T-cell (primary cell): ENCODE measurements at regions not wholly inside any gene's neighbourhood (a gene's known extent, or its start where the extent isn't known, plus 50 kb on each side); places are given as distances from the start of the nearest gene placed in this dataset.

Source experiments
- ATAC-seq, 4 experiments: fragments of 200-7000 bp in 3 of 4; fragments of 150-1000 bp in 1 of 4; cut with Tn5 transposase; replicated peaks in 1 of 4; 1 replicate in 3 of 4; 2 replicates in 1 of 4; pipeline ENCODE4 v1.10.0; 2021; ENCODE audit warnings: moderate library complexity in 3 of 4, mild to moderate bottlenecking in 2 of 4, moderate number of reproducible peaks in 1 of 4
- CTCF ChIA-PET, 2 donors: fragments of 300-600 bp; sonication (Branson Sonifier 250); formaldehyde crosslinking; loops; one replicate each; lab custom pipeline; 2022; ENCODE audit warnings: antibody characterized with exemption in 2 of 2; lab: Charles Lee
- POLR2A ChIA-PET, 2 donors: fragments of 300-600 bp; sonication (Branson Sonifier 250); formaldehyde crosslinking; loops; one replicate each; lab custom pipeline; 2022; ENCODE audit warnings: antibody characterized with exemption in 2 of 2; lab: Charles Lee
- DNase-seq, 35 experiments: peaks; one replicate each; pipeline versions ENCODE4 v3.0.0 to v3.0.0-alpha.2; 2013 to 2023
- H3K27ac ChIP-seq: one replicate; pipeline ENCODE4 v1.5.1; 2013; ENCODE audit warnings: low read length
- H3K27me3 ChIP-seq, 2 experiments: replicated peaks in 1 of 2; 1 replicate in 1 of 2; 2 replicates in 1 of 2; pipeline versions ENCODE4 v1.6.1 to v1.7.0; 2013; ENCODE audit warnings: low read length in 1 of 2, mixed read lengths in 1 of 2; ENCODE audit not compliant: control insufficient read depth in 2 of 2, insufficient read depth in 2 of 2; ENCODE audit errors: extremely low read depth in 1 of 2
- H3K36me3 ChIP-seq, 2 donors: 1 replicate in 1 of 2; 2 replicates in 1 of 2; pipeline versions ENCODE4 v1.6.1 to v1.7.0; 2013; ENCODE audit warnings: low read length in 1 of 2; ENCODE audit not compliant: control insufficient read depth in 2 of 2, insufficient read depth in 1 of 2; ENCODE audit errors: extremely low read depth in 1 of 2
- H3K4me1 ChIP-seq, 2 experiments: 1 replicate in 1 of 2; 2 replicates in 1 of 2; pipeline versions ENCODE4 v1.6.1 to v1.7.0; 2013; ENCODE audit warnings: low read length in 2 of 2, mixed read lengths in 1 of 2; ENCODE audit not compliant: insufficient read depth in 2 of 2, control insufficient read depth in 1 of 2; ENCODE audit errors: extremely low read depth in 1 of 2
- H3K4me3 ChIP-seq, 2 donors: 1 replicate in 1 of 2; 2 replicates in 1 of 2; pipeline versions ENCODE4 v1.5.1 to v1.7.0; 2013; ENCODE audit warnings: mild to moderate bottlenecking in 2 of 2, low read length in 1 of 2, moderate library complexity in 1 of 2; ENCODE audit not compliant: control insufficient read depth in 1 of 2; ENCODE audit errors: extremely low read depth in 1 of 2
- H3K9me3 ChIP-seq: 2 replicates; pipeline ENCODE4 v1.7.0; 2013
- H3K27ac Mint-ChIP-seq, 2 donors: one replicate each; pipeline ENCODE4 v1.8.0; 2020 to 2021; ENCODE audit warnings: mild to moderate bottlenecking in 2 of 2, mixed read lengths in 2 of 2
- H3K27me3 Mint-ChIP-seq, 2 donors: one replicate each; pipeline ENCODE4 v1.8.0; 2021 to 2022; ENCODE audit warnings: mixed read lengths in 2 of 2
- H3K36me3 Mint-ChIP-seq: one replicate; pipeline ENCODE4 v1.8.0; 2021; ENCODE audit warnings: mixed read lengths
- H3K4me1 Mint-ChIP-seq, 3 donors: one replicate each; pipeline ENCODE4 v1.8.0; 2020 to 2022; ENCODE audit warnings: mixed read lengths in 3 of 3, mild to moderate bottlenecking in 1 of 3
- H3K4me3 Mint-ChIP-seq, 3 donors: one replicate each; pipeline ENCODE4 v1.8.0; 2020 to 2022; ENCODE audit warnings: mild to moderate bottlenecking in 3 of 3, mixed read lengths in 3 of 3, moderate library complexity in 3 of 3
- H3K9me3 Mint-ChIP-seq, 3 donors: one replicate each; pipeline ENCODE4 v1.8.0; 2020 to 2022; ENCODE audit warnings: mixed read lengths in 3 of 3
- WGBS: methylation state at CpG from one replicate; pipeline ENCODE4 v1.1.5; 2013; ENCODE audit warnings: missing lambda C conversion rate; ENCODE audit not compliant: insufficient coverage; 5-methylcytosine and 5-hydroxymethylcytosine counted together

DNA sequence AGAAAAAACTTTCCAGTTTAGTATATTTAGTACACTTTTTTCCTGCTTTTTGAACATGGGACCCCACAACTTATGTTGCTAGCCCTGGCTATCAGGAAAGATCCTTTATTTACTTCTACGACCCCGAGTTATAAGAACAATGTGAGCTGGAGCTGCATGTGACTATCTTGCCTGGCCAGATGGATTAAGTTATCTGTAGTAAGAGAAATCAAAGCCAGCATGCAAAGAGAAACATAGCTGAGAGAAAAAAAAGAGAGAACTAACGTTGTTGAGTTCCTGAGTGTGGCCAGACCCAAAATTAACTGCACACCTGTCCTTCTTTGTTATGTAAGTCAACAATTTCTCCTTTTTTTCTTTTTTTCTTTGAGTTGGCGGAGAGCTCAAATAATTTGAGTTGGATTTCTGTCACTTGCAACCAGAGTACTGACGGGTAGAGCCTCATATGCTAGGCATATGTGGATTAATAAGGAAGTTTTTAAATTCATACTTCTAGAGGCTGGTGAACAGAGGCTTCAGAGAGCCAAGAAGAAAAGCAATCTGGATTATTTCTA, 219.5 kb downstream of the HACE1 start:
- peaks cover 0 to 3% of the 10 kb centered on the region in 2 donors for H3K27me3 Mint-ChIP-seq
- ChIA-PET CTCF (interaction anchor here in 1 of 2 donors (0.5 kb wide), 1 partner anchor 149 kb away, joined by 6 read pairs; no protein-coding TSS in a partner anchor), POLR2A (no interaction called here)
- no peaks in the 10 kb centered on the region for H3K36me3 Mint-ChIP-seq
- no peaks in the 10 kb centered on the region for H3K9me3 Mint-ChIP-seq
- no peaks in the 10 kb centered on the region for H3K27me3 ChIP-seq
- H3K27ac Mint-ChIP-seq: no peak overlapping the region
- no peaks in the 10 kb centered on the region for H3K36me3 ChIP-seq
- no CpG with 5 or more reads among the region's 5 CpGs for WGBS
- H3K4me3 Mint-ChIP-seq: no peak overlapping the region
- no peaks in the 10 kb centered on the region for H3K9me3 ChIP-seq
- no peaks in the 10 kb centered on the region for H3K4me1 ChIP-seq
- H3K4me1 Mint-ChIP-seq: peaks cover 0 to 5% (median 0%) of the 10 kb centered on the region in 3 donors
- DNase-seq: no peak
- no peak for ATAC-seq
- no peak overlapping the region for H3K27ac ChIP-seq
- no peak overlapping the region for H3K4me3 ChIP-seq

DNA sequence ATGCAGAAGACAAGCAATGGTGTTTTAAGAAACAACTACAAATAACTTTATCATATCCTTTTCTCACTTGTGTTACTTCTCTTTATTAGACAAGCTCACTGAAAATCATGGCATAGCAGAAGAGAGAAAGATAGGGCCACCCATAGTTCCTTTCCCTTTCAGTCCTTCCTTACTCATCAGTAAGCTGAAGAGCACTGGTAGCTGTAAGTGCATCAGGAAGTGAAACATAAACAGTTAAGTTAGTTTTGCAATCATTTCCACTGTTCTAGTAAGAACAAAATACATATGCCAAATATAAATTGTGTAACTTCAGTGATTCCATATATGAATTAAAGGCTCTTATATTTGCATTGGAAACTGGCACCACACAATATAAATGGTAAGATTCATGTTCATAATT, 220.1 kb downstream of the HACE1 start:
- ChIA-PET CTCF (no interaction called here), POLR2A (no interaction called here)
- H3K27me3 Mint-ChIP-seq: peaks cover 0 to under 1% of the 10 kb centered on the region in 2 donors
- H3K9me3 ChIP-seq: no peaks in the 10 kb centered on the region
- no peak overlapping the region for H3K27ac ChIP-seq
- no peaks in the 10 kb centered on the region for H3K9me3 Mint-ChIP-seq
- DNase-seq: no peak
- no peaks in the 10 kb centered on the region for H3K4me1 ChIP-seq
- peaks cover 0 to 5% (median 0%) of the 10 kb centered on the region in 3 donors for H3K4me1 Mint-ChIP-seq
- H3K4me3 ChIP-seq: no peak overlapping the region
- ATAC-seq: no peak
- no peaks in the 10 kb centered on the region for H3K27me3 ChIP-seq
- H3K36me3 ChIP-seq: no peaks in the 10 kb centered on the region
- no peak overlapping the region for H3K27ac Mint-ChIP-seq
- H3K4me3 Mint-ChIP-seq: no peak overlapping the region
- no peaks in the 10 kb centered on the region for H3K36me3 Mint-ChIP-seq

DNA sequence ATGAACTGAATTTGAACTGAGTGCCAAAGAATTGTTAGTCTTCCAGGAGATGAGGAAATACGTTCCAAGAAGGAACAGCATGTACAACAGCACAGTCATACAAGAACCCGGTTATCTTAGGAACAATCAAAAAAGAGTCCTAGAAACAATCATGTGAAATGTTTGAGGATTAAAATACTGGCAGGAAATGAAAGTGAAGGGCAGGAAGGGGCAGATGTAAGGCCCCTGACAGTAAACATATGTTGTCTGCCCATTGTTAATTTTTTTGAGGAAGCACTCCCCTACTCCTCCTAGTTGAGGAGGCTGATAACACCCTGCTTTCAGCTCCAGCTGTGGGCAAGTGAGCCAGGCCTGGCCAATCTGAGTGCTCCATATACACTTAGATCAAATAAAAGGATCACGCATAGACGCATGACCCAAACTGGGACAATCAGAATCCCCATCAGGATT, 220.9 kb downstream of the HACE1 start:
- Mint-ChIP-seq H3K27ac (no peak overlapping the region), H3K4me3 (no peak overlapping the region), H3K9me3 (no peaks in the 10 kb centered on the region), H3K27me3 (no peaks in the 10 kb centered on the region), H3K4me1 (peaks cover 0 to 5% (median 0%) of the 10 kb centered on the region in 3 donors), H3K36me3 (no peaks in the 10 kb centered on the region)
- 92% methylated on average over 2 of the region's 4 CpGs for WGBS
- no peak for DNase-seq
- Histone ChIP-seq H3K4me1 (no peaks in the 10 kb centered on the region), H3K9me3 (no peaks in the 10 kb centered on the region), H3K27me3 (no peaks in the 10 kb centered on the region), H3K36me3 (no peaks in the 10 kb centered on the region), H3K4me3 (no peak overlapping the region), H3K27ac (no peak overlapping the region)
- POLR2A ChIA-PET: no interaction called here
- CTCF ChIA-PET: no interaction called here
- ATAC-seq: no peak

DNA sequence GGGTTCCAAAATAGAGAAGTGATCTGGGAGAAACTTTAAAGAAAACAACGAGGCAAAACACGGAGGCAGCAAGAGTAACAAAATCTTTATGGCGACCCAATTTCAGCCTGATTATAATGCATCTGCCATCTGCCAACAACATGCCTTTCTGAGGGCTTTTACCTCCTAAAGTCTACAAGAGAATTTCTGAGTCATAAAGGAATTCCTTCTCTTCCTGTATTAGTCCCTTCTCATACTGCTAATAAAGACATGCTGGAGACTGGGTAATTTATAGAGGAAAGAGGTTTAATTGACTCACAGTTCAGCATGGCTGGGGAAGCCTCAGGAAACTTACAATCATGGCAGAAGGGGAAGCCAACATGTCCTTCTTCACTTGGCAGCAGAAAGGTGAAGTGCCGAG, 226.6 kb downstream of the HACE1 start:
- H3K4me1 ChIP-seq: no peaks in the 10 kb centered on the region
- Mint-ChIP-seq H3K27me3 (peaks cover 0 to 3% of the 10 kb centered on the region in 2 donors), H3K4me3 (no peak overlapping the region), H3K36me3 (no peaks in the 10 kb centered on the region), H3K4me1 (no peaks in the 10 kb centered on the region), H3K9me3 (no peaks in the 10 kb centered on the region), H3K27ac (no peak overlapping the region)
- ATAC-seq: no peak
- no peaks in the 10 kb centered on the region for H3K9me3 ChIP-seq
- no peak for DNase-seq
- ChIA-PET CTCF (no interaction called here), POLR2A (no interaction called here)
- H3K36me3 ChIP-seq: no peaks in the 10 kb centered on the region
- WGBS: no CpG with 5 or more reads among the region's 4 CpGs
- no peak overlapping the region for H3K4me3 ChIP-seq
- no peak overlapping the region for H3K27ac ChIP-seq
- no peaks in the 10 kb centered on the region for H3K27me3 ChIP-seq

DNA sequence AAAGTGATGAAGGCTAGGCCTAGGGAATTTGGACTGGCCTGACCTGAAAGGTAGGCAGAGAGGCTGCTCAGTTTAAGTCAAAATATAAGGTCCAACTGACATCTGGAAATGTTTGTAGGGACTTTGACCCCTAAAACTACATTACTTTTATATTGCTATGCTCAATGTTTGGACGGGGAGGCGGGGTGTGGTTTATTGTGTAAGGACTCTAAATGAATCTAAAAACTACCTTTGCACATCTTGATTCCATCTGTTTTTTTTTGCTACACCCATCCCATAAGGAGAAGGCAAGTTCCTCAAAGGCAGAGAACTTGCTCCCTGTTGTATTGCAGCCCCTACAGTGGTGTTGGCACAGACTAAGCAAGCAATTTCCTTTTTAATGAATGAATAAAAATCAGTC, 227.1 kb downstream of the HACE1 start:
- Mint-ChIP-seq H3K4me3 (no peak overlapping the region), H3K9me3 (no peaks in the 10 kb centered on the region), H3K4me1 (no peaks in the 10 kb centered on the region), H3K36me3 (no peaks in the 10 kb centered on the region), H3K27me3 (peaks cover 0 to 3% of the 10 kb centered on the region in 2 donors), H3K27ac (no peak overlapping the region)
- Histone ChIP-seq H3K36me3 (no peaks in the 10 kb centered on the region), H3K4me1 (no peaks in the 10 kb centered on the region), H3K27me3 (no peaks in the 10 kb centered on the region), H3K27ac (no peak overlapping the region), H3K9me3 (no peaks in the 10 kb centered on the region), H3K4me3 (no peak overlapping the region)
- POLR2A ChIA-PET: no interaction called here
- no CpG with 5 or more reads among the region's 2 CpGs for WGBS
- CTCF ChIA-PET: no interaction called here
- ATAC-seq: no peak
- DNase-seq: no peak

DNA sequence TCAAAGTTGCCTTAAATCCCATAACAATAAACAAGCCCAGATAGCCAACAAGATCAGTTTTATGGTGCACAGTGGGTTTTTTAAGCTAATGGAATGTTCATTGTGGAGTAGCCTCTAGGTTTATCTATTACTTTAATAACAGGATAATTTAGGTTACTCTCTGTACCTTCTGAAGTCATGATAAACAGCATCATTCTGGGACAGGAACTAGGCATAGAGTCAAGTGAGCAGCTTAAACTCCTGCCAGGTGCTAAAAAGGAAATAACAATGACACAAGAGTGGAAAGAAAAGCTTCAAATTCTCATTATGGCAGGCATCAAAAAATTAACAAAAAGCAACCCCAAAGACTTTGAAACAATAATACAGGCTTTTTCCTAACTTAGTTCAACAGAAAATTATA, 228.8 kb downstream of the HACE1 start:
- Histone ChIP-seq H3K27me3 (no peaks in the 10 kb centered on the region), H3K36me3 (no peaks in the 10 kb centered on the region), H3K9me3 (no peaks in the 10 kb centered on the region), H3K4me1 (no peaks in the 10 kb centered on the region), H3K27ac (no peak overlapping the region), H3K4me3 (no peak overlapping the region)
- Mint-ChIP-seq H3K27me3 (peaks cover 0 to 8% of the 10 kb centered on the region in 2 donors), H3K36me3 (no peaks in the 10 kb centered on the region), H3K4me1 (no peaks in the 10 kb centered on the region), H3K27ac (no peak overlapping the region), H3K9me3 (no peaks in the 10 kb centered on the region), H3K4me3 (no peak overlapping the region)
- ChIA-PET CTCF (no interaction called here), POLR2A (interaction anchor here in 1 of 2 donors (0.5 kb wide), 1 partner anchor 274 kb away, joined by 4 read pairs; no protein-coding TSS in a partner anchor)
- no peak for ATAC-seq
- no peak for DNase-seq

DNA sequence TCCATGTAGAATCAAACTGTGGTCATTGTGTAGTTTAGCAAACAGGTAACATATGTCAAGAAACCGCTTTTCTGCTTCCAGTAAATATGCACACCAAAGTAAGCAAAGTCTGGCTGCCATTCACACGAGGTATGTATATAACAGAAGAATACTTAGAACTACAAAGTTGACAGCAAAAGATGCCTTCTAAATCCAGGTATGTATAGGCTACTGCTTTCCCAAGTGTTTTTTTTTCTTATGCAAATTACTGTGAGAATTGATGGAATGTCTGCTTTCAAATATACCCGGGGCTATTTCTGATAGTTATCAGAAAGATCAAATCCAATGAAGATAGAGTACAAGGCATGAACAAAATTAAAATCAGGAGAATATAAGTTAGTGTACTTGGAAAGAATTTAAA, 229.2 kb downstream of the HACE1 start:
- no peak overlapping the region for H3K27ac Mint-ChIP-seq
- peaks cover 0 to 2% of the 10 kb centered on the region in 2 experiments for H3K27me3 ChIP-seq
- H3K36me3 ChIP-seq: no peaks in the 10 kb centered on the region
- no peaks in the 10 kb centered on the region for H3K4me1 Mint-ChIP-seq
- peaks cover 0 to 9% of the 10 kb centered on the region in 2 donors for H3K27me3 Mint-ChIP-seq
- CTCF ChIA-PET: no interaction called here
- DNase-seq (no peak), ATAC-seq (no peak)
- no peak overlapping the region for H3K4me3 Mint-ChIP-seq
- H3K4me3 ChIP-seq: no peak overlapping the region
- no peaks in the 10 kb centered on the region for H3K4me1 ChIP-seq
- POLR2A ChIA-PET: interaction anchor here in 1 of 2 donors (0.5 kb wide), 1 partner anchor 275 kb away, joined by 4 read pairs; no protein-coding TSS in a partner anchor
- H3K27ac ChIP-seq: no peak overlapping the region
- H3K9me3 Mint-ChIP-seq: no peaks in the 10 kb centered on the region
- no peaks in the 10 kb centered on the region for H3K9me3 ChIP-seq
- no peaks in the 10 kb centered on the region for H3K36me3 Mint-ChIP-seq
- 80% methylated on average over 2 of the region's 3 CpGs for WGBS
